Tibial nerve (tissue), 3 donors: ENCODE measurements at regions not wholly inside any gene's neighbourhood (a gene's known extent, or its start where the extent isn't known, plus 50 kb on each side); places are given as distances from the start of the nearest gene placed in this dataset.

Experiments
- CTCF ChIP-seq, 5 experiments: fragments of 200-600 bp in 3 of 5; fragments of 450-650 bp in 2 of 5; sonication (generic) in 3 of 5; IDR thresholded peaks; one replicate each; pipeline ENCODE4 v1.5.1; 2016 to 2019; ENCODE audit warnings: antibody characterized with exemption in 5 of 5, mild to moderate bottlenecking in 3 of 5, moderate library complexity in 2 of 5
- POLR2A ChIP-seq, 2 donors: fragments of 450-650 bp; IDR thresholded peaks; one replicate each; pipeline ENCODE4 v1.6.1; 2017; ENCODE audit warnings: antibody characterized with exemption in 2 of 2, mild to moderate bottlenecking in 2 of 2, moderate library complexity in 2 of 2

GRCh38 chr5:91906027-91906426, 522.9 kb upstream of the ARRDC3 start:
- TF ChIP-seq CTCF (IDR thresholded peaks at IDR 0.05) (no peak), POLR2A (IDR thresholded peaks at IDR 0.05) (no peak)
